ENCODE measurements at regions not wholly inside any gene's neighbourhood (a gene's known extent, or its start where the extent isn't known, plus 50 kb on each side); places are given as distances from the start of the nearest gene placed in this dataset.

- TF ChIP-seq CTCF (conservative IDR thresholded peaks at IDR 0.05) = no peak
- no peak for TF ChIP-seq ZFX (IDR thresholded peaks at IDR 0.05)
These were observed 95.0 kb upstream of the GORAB start for GRCh38 chr1:170436928-170437327.
